HG03103 (cell line): ENCODE measurements at regions not wholly inside any gene's neighbourhood (a gene's known extent, or its start where the extent isn't known, plus 50 kb on each side); places are given as distances from the start of the nearest gene placed in this dataset.

Experiments
- ATAC-seq: cut with Tn5 transposase; IDR thresholded peaks from one replicate; pipeline ENCODE4 v1.9.1; 2021; ENCODE audit warnings: low read depth; ENCODE audit not compliant: unreplicated experiment

DNA sequence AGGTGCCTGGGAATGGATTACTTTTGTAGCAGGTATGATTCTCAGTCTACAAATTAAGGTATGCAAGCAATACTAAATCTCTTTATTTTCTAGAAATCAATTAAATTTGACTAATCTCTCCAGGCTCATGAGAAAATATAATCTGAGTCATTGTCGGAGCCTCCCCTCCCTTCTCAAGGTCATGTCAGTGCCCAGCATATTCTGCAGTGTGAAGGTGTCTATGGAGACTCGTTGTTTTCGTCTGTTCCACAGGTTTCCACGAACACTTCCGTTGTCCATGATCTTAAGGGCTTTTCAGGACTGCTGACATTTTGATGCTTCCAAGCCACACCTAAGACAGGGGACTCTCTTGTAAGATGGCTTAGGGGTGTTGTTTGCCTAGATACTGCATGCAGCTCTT lies 56.6 kb upstream of the SCOC start:
- ATAC-seq, result no peak

DNA sequence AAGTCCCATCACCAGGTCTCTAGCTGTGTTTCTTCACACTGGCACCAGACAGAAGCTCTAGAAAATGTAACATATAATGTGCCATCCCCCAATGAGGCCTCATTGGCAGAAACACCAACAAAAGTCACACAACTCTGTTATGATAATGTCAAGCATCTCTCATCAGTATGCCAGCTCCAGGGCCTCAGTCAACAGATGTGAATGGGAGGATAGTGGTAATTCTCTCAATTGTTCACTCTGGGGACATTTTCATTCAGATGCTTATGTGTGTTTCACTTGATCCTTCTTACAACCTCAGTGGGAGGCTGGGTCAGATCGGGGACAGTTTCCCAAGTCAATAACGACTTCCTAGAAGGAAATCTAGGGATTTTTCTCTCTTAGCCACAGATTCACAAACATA lies 57.5 kb upstream of the SCOC start:
- ATAC-seq, result no peak

DNA sequence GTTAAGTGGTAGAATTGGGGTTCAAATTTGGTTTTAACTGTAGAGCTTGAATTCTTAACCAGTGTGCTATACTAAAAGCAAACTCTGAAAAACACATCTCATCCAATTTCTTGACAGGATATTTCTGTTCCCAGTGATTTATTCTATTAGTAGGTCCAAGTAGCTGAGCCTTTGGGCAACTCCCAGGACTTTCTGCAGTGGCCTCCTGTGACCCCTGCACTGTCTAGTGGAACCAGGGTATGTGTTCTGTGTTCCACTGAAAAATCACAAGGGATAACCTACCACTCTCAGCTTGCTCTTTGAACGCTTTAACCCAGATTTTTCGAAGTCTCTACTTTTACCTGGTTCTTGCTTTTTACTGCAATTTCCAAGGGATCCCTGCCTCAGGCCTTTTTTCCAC lies 58.0 kb upstream of the SCOC start:
- ATAC-seq, result no peak

DNA sequence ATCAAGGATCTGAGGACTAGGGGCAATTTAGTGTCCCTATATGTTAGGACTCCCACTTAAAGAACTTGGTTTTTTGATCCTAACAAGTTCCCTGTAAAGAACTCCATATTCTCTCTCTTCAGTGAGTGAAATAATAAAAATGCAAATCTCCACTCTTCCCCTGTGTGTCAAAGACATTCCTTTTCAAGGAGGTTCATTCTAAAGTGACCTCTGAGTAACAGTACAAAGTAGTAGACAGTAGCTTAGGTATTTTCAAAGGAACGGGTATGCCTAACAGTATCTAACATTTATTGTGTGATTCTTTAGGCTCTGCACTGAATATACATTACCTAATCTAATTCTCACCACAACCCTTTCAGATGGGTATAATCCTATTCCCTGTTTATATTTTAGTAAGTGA lies 58.4 kb upstream of the SCOC start:
- ATAC-seq, result no peak

DNA sequence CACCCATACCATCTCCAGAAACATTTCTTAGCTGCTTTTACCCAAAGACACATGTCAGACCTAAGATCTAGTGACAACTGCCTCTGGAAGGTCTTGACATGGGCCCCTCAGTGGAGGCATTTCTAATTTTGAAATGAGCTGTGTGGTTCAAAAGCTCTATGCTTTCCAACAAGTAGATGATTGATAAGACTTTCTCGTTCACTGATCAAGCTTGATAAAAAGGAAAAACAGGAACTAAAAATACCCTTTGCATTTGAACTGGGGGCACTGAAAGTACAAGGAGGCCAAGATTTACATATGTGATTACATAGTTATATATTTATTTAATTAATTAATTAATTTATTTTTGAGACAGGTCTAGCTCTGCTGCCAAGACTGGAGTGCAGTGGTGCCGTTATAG lies 61.3 kb upstream of the SCOC start:
- no peak for ATAC-seq

DNA sequence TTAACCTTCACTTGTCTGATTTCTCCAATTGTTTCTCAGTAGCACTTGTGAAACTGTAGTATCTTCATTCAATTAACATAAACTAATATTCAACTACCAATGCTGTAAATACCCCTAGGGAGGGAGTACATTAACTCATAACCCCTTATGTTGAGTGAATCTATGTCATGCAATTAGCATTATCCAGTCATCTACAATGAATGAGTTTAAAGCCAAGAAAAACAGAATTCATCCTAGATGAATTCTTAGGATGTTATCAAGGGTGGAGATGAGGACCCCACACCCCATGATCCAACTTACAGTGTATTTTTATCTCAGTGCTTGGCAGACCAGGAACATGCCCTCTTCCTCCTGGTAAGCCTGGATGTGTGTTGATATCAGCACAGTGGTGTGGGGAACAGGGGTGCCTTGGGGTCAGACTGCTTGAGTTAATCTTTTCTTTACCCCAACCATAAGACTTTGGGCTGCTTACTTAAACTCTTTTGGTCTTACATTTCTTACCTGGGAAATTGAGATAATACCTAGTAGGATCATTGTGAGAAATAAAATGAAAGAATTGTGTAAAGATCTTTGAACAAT lies 62.1 kb upstream of the SCOC start:
- ATAC-seq, result no peak

DNA sequence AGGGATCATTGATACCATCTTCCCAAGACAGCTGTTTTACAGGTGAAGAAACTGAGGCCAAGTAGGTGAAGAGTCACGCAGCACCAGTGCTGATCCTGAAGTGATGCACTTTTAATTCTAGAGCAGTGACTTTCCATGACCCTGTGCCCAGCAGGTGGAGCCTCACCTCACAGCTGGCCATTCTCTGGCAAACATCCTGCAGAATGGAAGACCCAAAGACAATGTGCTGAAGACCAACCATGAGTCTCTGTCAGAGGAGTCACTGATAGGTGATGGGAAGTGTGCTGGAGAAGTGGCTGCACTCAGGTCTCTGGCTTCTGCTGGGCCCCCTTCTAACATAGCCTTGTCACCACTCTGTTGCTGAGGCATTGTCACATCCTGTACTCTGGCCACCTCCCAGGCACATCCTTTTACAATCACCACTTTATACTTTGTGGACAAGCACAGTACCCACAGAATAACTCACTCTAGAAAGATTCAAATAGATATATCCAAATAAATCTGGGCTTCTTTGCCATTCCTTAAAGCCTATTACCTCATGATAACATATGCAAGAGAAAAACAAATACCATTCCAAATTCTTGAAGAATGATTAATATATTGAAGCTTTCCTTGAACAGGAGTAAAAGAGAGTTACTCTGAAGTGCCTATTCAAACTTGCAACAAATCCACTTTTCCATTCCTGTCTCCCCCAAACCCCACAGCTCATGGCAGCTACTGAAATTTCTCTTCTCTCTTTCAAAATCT lies 64.1 kb upstream of the SCOC start:
- no peak for ATAC-seq

DNA sequence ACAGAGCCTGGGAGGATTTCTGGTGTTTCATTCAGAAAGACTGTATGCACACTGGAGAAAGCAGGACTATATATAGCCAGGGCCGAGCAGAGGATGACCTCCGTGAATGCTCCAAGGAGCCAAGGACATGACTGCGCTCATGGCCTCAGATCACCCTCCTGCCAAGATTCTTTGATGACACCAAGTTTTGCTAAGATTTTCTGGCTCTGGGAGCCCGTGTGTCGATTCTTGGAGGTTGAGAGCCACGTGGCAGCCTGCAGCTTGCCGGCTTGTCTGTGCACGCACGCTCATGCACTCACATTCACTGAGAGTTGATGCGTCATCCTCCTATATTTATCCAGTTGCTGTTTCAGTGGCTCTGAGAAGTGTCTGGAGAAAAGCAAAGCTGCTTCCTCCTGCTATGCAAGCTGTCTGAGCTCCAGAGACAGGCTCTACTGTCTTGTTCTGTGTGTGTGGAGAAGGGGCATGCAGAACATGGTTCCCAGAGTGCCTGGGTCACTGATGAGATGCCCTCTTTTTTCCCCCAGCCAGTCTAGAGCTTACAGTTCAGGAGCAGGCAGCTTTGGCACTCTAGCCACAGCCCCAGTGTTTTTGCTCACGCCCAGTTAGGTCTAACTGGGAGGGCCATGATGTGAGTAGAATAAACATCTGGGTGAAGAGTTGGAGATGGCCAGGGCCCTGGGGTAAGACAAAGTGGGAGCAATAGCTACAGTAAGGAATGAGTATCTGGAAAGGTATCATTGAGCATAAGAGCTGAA lies 64.9 kb upstream of the SCOC start:
- ATAC-seq, result no peak

DNA sequence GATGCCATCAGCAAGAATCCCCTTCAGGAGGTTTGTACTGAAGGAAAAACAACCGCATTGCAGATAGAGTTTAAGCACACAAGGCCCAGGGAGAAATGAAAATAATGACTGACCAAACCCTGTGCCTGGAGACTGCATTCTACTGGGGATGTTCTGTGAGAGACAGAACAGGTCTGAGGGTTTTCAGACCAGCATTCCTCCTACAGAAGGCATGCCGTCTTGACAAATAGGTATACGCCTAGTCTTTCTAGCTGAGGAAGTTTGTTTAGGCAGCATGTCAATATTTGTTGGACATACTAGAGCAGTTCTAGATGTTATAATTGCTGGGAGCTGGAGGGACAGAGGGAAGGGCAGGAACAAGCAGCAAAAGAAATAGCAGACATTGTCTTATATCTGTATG lies 68.4 kb upstream of the SCOC start:
- ATAC-seq, result no peak

DNA sequence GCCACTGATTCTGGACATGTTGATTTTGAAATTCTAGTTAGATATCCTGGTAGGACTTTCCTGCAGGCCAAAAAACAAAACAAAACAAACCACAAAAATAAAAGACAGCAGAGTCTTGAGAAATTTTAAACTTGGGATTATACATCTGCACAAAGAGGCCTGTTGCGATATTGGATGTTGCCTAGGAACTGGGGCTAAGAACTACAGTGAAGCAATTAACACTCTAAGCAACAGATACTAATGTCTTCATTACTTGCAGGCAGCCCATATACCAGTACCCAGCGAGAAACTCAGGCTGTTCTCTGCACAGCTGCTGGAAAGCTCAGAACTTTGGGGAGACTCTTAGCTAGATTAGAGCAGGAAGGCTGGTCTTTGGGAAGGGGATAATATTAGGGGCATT lies 69.1 kb upstream of the SCOC start:
- no peak for ATAC-seq

DNA sequence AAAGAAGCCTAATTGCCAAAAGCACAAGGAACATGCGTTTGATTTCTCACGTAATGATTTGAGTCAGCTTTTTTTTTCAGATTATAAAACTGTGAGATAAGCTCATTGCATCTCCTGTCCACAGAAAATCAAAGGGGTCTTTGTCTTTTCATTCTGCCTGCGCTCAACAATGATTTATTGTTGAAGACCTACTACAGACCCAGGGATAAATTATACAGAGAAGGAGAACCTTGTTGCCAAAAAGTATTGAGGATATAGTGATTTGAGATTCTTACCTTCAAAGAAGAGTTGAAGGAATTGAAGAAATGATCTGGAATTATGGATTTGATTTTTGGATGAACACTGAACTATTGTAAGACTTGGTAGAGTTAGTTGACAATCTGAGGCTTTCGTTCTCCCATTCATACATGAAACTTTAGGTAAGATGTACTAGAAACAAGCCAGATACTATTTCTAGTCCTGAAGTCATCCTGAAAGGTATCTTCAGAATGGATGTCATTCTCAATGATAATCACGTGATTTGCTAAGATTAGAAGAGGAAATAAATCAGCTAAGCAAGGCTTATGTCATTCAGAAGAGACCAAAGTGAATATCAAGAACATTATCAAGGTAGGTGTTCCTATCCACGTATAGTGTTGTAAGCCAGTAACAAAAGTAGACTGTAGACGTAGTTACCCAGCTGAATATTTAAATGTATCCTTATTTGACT lies 71.1 kb upstream of the SCOC start:
- ATAC-seq, result no peak

DNA sequence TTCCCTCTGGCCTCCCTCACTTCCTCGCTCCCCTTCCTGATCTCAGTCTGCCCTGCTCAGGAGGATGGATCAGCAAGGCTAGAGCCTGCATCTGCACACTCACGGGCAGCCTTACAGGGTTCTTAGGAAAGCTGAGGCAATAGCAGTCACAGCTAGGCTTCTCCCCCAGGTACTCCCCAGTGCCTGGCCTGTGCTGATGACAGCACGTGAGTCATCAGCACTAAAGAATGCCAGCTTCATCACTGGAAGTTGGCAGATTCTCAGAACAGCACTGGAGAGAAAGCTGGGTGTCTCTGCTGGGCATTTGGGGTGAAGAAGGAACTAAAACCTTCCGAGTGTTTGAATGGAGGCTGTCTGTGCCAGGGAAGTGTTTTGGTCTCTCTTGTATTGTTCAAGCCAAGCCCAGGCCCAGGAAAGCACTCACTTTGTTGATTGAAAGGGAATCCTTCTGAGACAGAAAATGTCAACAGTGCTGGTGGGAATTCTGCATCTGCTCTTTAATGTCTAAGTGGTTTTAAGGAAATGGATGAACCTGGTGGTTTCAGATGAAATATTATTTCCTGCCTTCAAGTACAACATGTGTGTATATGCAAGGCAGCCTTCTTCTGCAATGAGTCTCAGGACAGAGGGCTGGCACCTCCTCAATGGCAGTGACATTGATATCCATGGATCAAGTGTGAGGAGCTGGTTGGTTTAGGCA lies 73.0 kb upstream of the SCOC start:
- no peak for ATAC-seq

DNA sequence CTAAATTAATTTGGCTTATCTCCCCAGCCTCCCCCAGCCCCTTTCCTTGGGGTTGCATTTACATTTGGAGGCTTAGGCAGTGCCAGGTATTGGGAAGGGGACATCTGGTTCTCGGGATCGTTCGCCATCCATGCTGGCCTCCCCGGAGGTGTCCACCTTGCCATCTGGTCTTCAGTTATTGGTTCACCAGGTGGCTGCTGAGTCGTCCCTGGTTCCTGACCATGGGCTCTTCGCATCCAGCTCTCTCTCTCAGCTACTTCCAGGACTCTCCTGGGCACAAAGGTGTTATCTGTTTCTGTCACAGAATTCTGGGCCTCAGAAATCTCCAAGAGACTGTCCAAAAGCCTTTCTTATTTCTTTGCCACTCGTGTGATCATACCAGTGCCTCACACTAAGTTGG lies 75.4 kb upstream of the SCOC start:
- no peak for ATAC-seq

DNA sequence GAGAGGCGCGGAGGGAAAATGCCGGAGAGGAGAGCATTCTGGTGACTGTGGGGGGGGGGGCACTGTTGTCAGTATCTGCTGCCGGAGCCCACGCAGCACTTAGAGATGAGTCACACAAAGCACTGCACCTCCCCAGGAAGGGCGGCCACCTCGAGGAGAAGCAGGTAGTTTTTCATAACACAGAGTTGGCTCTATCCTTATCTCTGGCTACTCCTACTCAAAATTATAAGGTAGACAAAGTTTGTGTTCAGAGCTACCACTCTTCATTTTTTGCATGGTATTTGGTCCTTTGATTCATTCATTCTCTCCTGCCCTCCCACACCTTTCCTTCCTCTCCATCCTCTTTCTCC lies 76.2 kb upstream of the SCOC start:
- ATAC-seq, result no peak

DNA sequence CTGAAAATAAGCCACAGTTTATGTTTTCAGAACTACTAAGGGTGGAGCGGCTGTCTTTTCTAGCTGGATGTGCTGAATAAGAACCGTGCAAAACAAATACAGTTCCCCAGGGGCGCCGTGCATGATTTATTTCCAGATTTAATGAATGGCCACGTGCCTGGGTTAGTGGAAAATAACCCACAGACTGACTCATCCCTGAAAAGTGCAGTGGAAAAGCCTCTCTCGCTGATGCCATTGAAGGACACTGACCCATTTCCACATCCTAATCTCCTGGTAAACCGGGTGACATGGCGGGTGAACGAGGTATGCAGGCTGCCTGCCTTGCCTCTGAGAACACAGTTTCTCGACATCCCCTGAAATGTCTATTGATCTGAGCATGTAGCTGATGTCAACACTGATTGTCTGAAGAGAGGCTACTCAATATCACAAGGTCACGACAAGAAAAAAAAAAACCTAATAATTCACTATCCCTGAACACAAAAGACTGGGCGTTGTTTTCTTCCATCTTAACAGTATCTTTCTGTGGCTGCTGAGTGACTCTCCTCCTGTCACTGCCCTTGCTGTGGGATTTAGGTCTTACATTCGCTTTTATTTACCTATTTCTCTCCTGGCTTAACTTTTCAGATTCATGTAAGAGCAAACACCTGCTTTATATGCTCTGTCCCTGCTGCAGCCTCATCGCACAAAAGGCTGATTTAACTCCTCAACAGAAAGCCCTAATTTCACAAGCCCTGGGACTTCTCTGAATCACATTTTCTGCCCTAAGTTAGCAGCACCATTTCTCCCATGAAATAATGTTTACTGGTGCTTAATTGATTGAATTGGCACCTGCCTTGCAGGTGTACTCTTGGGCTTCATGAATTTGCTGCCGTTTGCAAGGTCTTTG lies 76.9 kb upstream of the SCOC start:
- ATAC-seq, result no peak

DNA sequence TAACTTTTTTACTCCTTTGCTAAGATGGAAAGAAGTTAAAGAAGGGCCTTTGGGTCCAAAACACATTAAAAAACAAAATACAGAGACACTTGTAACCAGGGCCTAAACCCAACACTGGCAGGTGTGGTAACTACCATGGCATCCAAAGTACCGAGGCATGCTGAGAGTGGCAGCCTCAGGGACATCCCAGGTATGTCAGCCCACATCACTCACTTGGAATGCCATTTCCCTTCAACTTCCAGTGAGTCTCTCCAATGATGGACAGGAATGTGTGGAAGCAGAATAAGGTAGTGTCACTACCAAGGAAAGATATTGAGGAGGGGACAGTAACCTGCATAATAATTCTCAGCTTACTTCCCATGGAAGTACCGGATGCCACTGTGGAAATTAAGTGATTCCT lies 79.5 kb upstream of the SCOC start:
- no peak for ATAC-seq

DNA sequence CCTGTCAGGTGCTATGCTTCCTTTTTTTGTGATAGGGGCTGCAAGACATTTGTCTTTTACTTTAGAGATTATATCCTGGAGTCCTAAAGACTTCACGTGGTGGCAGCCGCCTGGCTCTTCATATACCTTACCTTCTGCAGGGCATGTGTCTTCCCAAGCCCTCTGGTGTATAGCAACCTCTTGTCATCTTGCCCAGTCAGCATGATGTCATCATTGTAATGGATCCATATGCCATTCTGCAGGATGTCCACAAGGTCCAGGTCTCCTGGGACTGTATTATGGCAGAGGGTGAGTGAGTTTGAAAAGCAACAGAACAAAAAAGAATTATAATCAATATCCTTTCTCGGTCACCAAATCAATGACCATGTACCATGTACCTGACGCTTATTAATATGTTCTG lies 82.2 kb upstream of the SCOC start:
- no peak for ATAC-seq

DNA sequence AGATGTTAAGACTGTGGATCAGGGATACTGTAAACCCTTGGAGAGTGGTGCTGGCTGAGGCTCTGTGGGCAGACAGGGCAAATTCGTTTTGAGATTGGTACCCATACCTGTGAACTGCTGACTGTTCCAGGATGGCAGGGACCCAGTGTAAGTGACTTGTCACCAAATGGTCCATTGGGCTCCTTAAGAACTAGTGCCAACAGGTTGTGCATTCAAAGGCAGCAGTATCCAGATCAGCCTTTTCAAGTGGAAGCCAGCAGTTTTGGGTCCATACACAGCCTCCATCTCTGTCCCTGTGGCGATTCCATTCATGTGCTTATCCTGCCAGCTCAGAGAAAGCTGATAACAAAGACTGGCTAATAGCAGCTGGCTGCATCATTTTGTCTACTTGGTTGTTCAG lies 84.0 kb upstream of the SCOC start:
- ATAC-seq, result no peak

DNA sequence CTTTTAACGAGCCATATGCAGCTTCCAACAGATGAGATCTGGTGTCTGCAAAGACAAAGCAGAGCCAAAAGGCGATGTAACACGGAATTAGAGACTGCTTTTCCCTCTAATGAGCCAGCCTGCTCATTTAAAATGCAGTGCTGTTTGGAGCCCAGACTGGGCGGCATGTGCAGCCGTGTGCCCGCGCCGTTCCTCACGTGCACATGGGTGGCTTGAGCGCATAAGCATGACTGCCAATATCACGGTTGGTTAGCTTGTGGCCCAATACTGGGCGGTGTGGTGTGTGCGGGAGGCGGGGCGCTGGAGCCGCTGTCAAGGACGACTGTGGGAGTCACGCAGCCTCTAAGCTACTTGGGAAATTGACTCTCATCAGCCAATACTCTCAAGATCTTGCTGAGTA lies 87.0 kb upstream of the SCOC start:
- no peak for ATAC-seq

DNA sequence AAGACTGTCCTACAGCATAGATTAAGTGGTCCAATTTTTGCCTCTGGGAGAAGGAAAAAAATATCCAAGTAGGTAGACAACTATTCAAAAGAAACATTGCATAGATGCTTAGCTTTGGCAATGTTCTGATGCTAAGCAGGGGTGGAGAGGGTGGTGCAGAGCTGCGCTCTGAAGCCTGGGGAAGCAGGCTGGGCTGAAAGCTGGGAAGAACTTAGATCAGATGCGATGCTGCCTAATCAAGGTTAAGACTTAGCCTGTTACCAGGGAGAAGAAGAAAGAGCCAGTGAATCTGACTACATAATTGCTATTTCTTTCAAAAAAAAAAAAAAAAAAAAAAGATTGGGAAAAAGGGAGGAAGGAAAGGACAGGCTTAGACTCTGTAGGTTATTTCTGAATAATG lies 89.0 kb upstream of the SCOC start:
- ATAC-seq, result no peak
